Panc1 (cell line): ENCODE measurements at regions not wholly inside any gene's neighbourhood (a gene's known extent, or its start where the extent isn't known, plus 50 kb on each side); places are given as distances from the start of the nearest gene placed in this dataset.
A peak's percentile ranks its signal among the peaks of the same experiment; 100 is the strongest.

Source experiments
- ATAC-seq: fragments of 200-7000 bp; cut with Tn5 transposase; 2 replicates; pipeline ENCODE4 v1.9.1; 2020; ENCODE audit warnings: mild to moderate bottlenecking, moderate library complexity
- BruUV-seq: library from RNA; stranded (reverse); fragments of 400-500 nt; replicated peaks from 2 replicates; lab custom pipeline; 2021; lab: Mats Ljungman, UMichigan
- CTCF ChIA-PET: fragments of 300-600 bp; sonication (Branson Sonifier 250); formaldehyde crosslinking; loops from one replicate; lab custom pipeline; 2022; ENCODE audit warnings: antibody characterized with exemption; lab: Charles Lee
- POLR2A ChIA-PET: fragments of 300-600 bp; sonication (Branson Sonifier 250); formaldehyde crosslinking; loops from one replicate; lab custom pipeline; 2022; ENCODE audit warnings: antibody characterized with exemption; lab: Charles Lee
- DNase-seq: peaks from one replicate; pipeline ENCODE4 v3.0.0-alpha.2; 2010; ENCODE audit warnings: low read depth, low spot score
- H3K27ac ChIP-seq: 2 replicates; pipeline ENCODE4 v1.5.1; 2011; ENCODE audit warnings: mild to moderate bottlenecking, low read length, inconsistent platforms
- H3K27me3 ChIP-seq: fragments of 200-500 bp; sonication (Bioruptor generic); 2 replicates; pipeline ENCODE4 v1.6.0; 2014; ENCODE audit warnings: low read length, inconsistent platforms; ENCODE audit not compliant: control insufficient read depth, insufficient read depth
- H3K36me3 ChIP-seq: fragments of 200-500 bp; sonication (Bioruptor generic); 2 replicates; pipeline ENCODE4 v1.5.1; 2014; ENCODE audit warnings: inconsistent platforms, mild to moderate bottlenecking, low read length, moderate library complexity; ENCODE audit not compliant: control insufficient read depth, insufficient read depth
- H3K4me1 ChIP-seq: 2 replicates; pipeline ENCODE4 v1.5.1; 2011; ENCODE audit warnings: inconsistent platforms, mild to moderate bottlenecking, low read length, moderate library complexity; ENCODE audit not compliant: control insufficient read depth, insufficient read depth
- H3K4me3 ChIP-seq, 2 experiments: 2 replicates each; pipeline ENCODE4 v1.5.1; 2011 to 2012; ENCODE audit warnings: low read depth in 2 of 2, low read length in 2 of 2, mild to moderate bottlenecking in 2 of 2, inconsistent platforms in 1 of 2, moderate library complexity in 1 of 2
- H3K9me3 ChIP-seq: fragments of 200-500 bp; sonication (Bioruptor generic); 2 replicates; pipeline ENCODE4 v1.5.1; 2014; ENCODE audit warnings: low read depth, mild to moderate bottlenecking, inconsistent platforms, low read length, moderate library complexity; ENCODE audit not compliant: control insufficient read depth, insufficient read depth
- POLR2AphosphoS5 ChIP-seq: IDR thresholded peaks from 2 replicates; pipeline ENCODE4 v1.6.1; 2012; ENCODE audit warnings: mild to moderate bottlenecking, low read depth, low read length, moderate library complexity
- TCF7L2 ChIP-seq: IDR thresholded peaks from 2 replicates; pipeline ENCODE4 v1.6.1; 2011; ENCODE audit warnings: mild to moderate bottlenecking, low read depth, low read length, inconsistent platforms
- in situ Hi-C: cut with HindIII; loops from 2 replicates; pipeline ENCODE4 v1.10.0; 2016; ENCODE audit warnings: low sequenced_read_pairs, low pct_unique_long_range_greater_than_20kb
- intact Hi-C: fragments of 100-400 bp; cut with micrococcal nuclease; formaldehyde crosslinking; loops from one replicate; pipeline ENCODE4 v1.10.0; 2022; ENCODE audit not compliant: unreplicated experiment
- TF ChIP-seq, protein P1 (sequence below), 2 experiments: IDR thresholded peaks; 2 replicates each; pipeline ENCODE4 v1.6.1; 2011 to 2012; ENCODE audit warnings: low read depth in 2 of 2, control low read depth in 1 of 2, low read length in 1 of 2, mild to moderate bottlenecking in 1 of 2, moderate library complexity in 1 of 2; ENCODE audit not compliant: insufficient read depth in 1 of 2
- TF ChIP-seq, protein P2 (sequence below): fragments of 450-650 bp; IDR thresholded peaks from 2 replicates; pipeline ENCODE4 v1.5.1; 2017; ENCODE audit warnings: mild to moderate bottlenecking

DNA sequence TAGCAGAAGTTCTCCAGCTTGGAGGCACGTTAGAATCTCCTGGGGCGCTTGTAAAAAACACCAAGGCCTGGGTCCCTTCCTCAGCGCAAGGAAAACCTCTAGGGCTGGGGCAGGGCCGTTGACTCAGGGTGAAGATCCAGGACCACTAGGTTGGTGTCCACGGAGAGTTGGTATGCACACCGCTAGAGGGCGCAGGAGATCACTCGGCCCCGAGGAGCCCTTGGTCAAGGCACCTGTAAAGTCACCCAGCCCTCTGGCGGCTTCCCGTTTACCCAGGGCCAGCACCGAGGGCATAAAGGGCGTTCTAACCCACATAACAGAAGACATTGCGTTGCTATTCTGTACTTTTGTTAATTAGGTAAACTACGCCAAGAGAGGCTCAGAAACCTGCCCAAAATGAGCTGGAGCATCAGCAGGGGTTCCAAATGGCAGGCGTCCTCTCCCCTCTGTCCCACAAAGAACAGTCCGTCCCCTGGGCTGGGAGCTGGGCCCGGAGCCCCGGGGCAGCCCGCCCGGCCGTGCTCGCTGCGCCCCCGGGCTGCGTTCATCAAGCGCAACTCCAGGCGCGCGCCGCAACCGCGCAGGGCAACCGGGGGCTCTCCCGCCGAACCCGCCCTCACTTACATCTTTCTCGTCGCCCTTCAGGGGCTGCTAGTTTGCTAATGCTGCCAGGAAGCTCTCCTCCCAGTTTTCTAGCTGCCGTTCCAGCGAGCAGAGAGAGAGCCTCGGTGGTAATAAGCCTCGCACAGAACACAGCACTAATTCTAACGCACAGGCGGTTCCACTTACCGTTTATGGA lies 332.1 kb downstream of the ARRDC4 start:
- BruUV-seq: no TSS peak
- ChIA-PET CTCF (interaction anchor here (0.7 kb wide), 1 partner anchor 115 kb away, joined by 3 read pairs; no protein-coding TSS in a partner anchor), POLR2A (no interaction called here)
- H3K27ac ChIP-seq: no peak overlapping the region
- in situ Hi-C loops: no loop called here
- DNase-seq (no peak), ATAC-seq (peak; percentile 85)
- TF ChIP-seq, protein P1, sequence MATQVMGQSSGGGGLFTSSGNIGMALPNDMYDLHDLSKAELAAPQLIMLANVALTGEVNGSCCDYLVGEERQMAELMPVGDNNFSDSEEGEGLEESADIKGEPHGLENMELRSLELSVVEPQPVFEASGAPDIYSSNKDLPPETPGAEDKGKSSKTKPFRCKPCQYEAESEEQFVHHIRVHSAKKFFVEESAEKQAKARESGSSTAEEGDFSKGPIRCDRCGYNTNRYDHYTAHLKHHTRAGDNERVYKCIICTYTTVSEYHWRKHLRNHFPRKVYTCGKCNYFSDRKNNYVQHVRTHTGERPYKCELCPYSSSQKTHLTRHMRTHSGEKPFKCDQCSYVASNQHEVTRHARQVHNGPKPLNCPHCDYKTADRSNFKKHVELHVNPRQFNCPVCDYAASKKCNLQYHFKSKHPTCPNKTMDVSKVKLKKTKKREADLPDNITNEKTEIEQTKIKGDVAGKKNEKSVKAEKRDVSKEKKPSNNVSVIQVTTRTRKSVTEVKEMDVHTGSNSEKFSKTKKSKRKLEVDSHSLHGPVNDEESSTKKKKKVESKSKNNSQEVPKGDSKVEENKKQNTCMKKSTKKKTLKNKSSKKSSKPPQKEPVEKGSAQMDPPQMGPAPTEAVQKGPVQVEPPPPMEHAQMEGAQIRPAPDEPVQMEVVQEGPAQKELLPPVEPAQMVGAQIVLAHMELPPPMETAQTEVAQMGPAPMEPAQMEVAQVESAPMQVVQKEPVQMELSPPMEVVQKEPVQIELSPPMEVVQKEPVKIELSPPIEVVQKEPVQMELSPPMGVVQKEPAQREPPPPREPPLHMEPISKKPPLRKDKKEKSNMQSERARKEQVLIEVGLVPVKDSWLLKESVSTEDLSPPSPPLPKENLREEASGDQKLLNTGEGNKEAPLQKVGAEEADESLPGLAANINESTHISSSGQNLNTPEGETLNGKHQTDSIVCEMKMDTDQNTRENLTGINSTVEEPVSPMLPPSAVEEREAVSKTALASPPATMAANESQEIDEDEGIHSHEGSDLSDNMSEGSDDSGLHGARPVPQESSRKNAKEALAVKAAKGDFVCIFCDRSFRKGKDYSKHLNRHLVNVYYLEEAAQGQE (IDR thresholded peaks at IDR 0.05; ENCODE audit: insufficient read depth in 1 of 2, low read depth in 2 of 2, low read length in 1 of 2): no peak
- no peak for TF ChIP-seq TCF7L2
- TF ChIP-seq POLR2AphosphoS5: no peak
- TF ChIP-seq, protein P2, sequence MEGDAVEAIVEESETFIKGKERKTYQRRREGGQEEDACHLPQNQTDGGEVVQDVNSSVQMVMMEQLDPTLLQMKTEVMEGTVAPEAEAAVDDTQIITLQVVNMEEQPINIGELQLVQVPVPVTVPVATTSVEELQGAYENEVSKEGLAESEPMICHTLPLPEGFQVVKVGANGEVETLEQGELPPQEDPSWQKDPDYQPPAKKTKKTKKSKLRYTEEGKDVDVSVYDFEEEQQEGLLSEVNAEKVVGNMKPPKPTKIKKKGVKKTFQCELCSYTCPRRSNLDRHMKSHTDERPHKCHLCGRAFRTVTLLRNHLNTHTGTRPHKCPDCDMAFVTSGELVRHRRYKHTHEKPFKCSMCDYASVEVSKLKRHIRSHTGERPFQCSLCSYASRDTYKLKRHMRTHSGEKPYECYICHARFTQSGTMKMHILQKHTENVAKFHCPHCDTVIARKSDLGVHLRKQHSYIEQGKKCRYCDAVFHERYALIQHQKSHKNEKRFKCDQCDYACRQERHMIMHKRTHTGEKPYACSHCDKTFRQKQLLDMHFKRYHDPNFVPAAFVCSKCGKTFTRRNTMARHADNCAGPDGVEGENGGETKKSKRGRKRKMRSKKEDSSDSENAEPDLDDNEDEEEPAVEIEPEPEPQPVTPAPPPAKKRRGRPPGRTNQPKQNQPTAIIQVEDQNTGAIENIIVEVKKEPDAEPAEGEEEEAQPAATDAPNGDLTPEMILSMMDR: peak; percentile 93
- no peaks in the 10 kb centered on the region for H3K9me3 ChIP-seq
- intact Hi-C loops: loop anchor here (5.0 to 10.0 kb wide), 2 partner anchors 62 to 115 kb away; no protein-coding TSS in a partner anchor
- H3K4me1 ChIP-seq: no peaks in the 10 kb centered on the region; the same call in 1 of the 2 replicates
- no peaks in the 10 kb centered on the region for H3K36me3 ChIP-seq
- H3K27me3 ChIP-seq: peaks cover 18% of the 10 kb centered on the region
- H3K4me3 ChIP-seq: no peak overlapping the region

DNA sequence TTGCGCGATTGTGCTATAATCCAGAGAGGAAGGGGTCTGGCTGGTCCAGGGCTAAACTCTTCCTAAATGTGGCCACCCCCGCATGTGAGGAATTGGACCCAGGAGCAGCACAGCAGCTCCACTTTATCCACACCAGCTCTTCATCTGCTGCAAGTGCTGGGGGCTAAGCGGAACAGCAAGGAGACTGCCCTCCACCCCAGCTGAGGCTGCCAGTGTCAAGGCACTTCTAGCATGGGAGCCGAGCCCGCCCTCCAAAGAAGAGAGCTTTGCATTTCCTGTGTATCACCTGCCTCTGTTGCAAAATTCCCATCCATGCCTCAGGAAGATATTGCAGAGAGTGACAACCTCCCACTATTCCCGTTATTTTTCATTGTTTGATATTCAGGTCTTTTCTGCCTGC lies 333.6 kb downstream of the ARRDC4 start:
- BruUV-seq: no TSS peak
- DNase-seq: no peak
- in situ Hi-C loops: no loop called here
- H3K27ac ChIP-seq: no peak overlapping the region
- H3K4me3 ChIP-seq: no peak overlapping the region
- no peaks in the 10 kb centered on the region for H3K36me3 ChIP-seq
- TF ChIP-seq POLR2AphosphoS5 (no peak), TCF7L2 (no peak)
- CTCF ChIA-PET: no interaction called here
- intact Hi-C loops: loop anchor here (2.0 to 10.0 kb wide), 3 partner anchors 61 to 385 kb away; no protein-coding TSS in a partner anchor
- H3K4me1 ChIP-seq: no peaks in the 10 kb centered on the region; the same call in 1 of the 2 replicates
- no peak for ATAC-seq
- H3K27me3 ChIP-seq: peaks cover 18% of the 10 kb centered on the region
- POLR2A ChIA-PET: no interaction called here
- H3K9me3 ChIP-seq: no peaks in the 10 kb centered on the region
